ENCODE measurements at regions not wholly inside any gene's neighbourhood (a gene's known extent, or its start where the extent isn't known, plus 50 kb on each side); places are given as distances from the start of the nearest gene placed in this dataset.

GRCh38 chr3:89908711-89909213, 801.3 kb downstream of the EPHA3 start:
- H3K27ac ChIP-seq, result no peak overlapping the region
- no peak overlapping the region for H3K4me3 ChIP-seq
- no peak for DNase-seq
- H3K36me3 ChIP-seq, result no peaks in the 10 kb centered on the region
- peaks cover 0 to 19% (median 4%) of the 10 kb centered on the region in 11 donors for H3K9me3 ChIP-seq
- no peaks in the 10 kb centered on the region for H3K4me1 ChIP-seq
- no peaks in the 10 kb centered on the region for H3K27me3 ChIP-seq
- intact Hi-C loops (cut with DNase I), result loop anchor here in 1 of 10 donors (10.0 kb wide), 1 partner anchor 1184 kb away; no protein-coding TSS in a partner anchor
- ATAC-seq, result no peak
- no peak for TF ChIP-seq CTCF (IDR thresholded peaks at IDR 0.05)

- intact Hi-C loops (cut with DNase I), result no loop called here
- no peaks in the 10 kb centered on the region for H3K27me3 ChIP-seq
- no peak overlapping the region for H3K4me3 ChIP-seq
- DNase-seq, result no peak
- H3K4me1 ChIP-seq, result no peaks in the 10 kb centered on the region
- ATAC-seq, result no peak
- 86 to 88% methylated on average over 6 of the region's 6 CpGs for WGBS, 2 donors
- H3K9me3 ChIP-seq, result peaks cover 0 to 11% (median 0%) of the 10 kb centered on the region in 11 donors
- no peaks in the 10 kb centered on the region for H3K36me3 ChIP-seq
- no peak for TF ChIP-seq CTCF (IDR thresholded peaks at IDR 0.05)
- H3K27ac ChIP-seq, result no peak overlapping the region
These were observed 804.6 kb downstream of the EPHA3 start for GRCh38 chr3:89912031-89912430.

GRCh38 chr3:89923921-89924610, 816.6 kb downstream of the EPHA3 start:
- H3K4me3 ChIP-seq, result no peak overlapping the region
- no peaks in the 10 kb centered on the region for H3K27me3 ChIP-seq
- 53 to 56% methylated on average over 2 of the region's 2 CpGs for WGBS, 2 donors
- no peaks in the 10 kb centered on the region for H3K4me1 ChIP-seq
- DNase-seq, result no peak
- no peak for TF ChIP-seq CTCF (IDR thresholded peaks at IDR 0.05)
- peaks cover 0 to 13% (median 0%) of the 10 kb centered on the region in 11 donors for H3K9me3 ChIP-seq
- ATAC-seq, result no peak
- no peaks in the 10 kb centered on the region for H3K36me3 ChIP-seq
- intact Hi-C loops (cut with DNase I), result no loop called here
- no peak overlapping the region for H3K27ac ChIP-seq

GRCh38 chr3:89925976-89926375, 818.6 kb downstream of the EPHA3 start:
- Histone ChIP-seq H3K4me1 (no peaks in the 10 kb centered on the region), H3K4me3 (no peak overlapping the region), H3K27me3 (no peaks in the 10 kb centered on the region), H3K36me3 (no peaks in the 10 kb centered on the region), H3K9me3 (peaks cover 0 to 8% (median 0%) of the 10 kb centered on the region in 11 donors), H3K27ac (no peak overlapping the region)
- no peak for TF ChIP-seq CTCF (IDR thresholded peaks at IDR 0.05)
- no peak for ATAC-seq
- intact Hi-C loops (cut with DNase I), result no loop called here
- DNase-seq, result no peak
- WGBS, 2 donors, result 80 to 83% methylated on average over 3 of the region's 3 CpGs

Data from heart right ventricle (tissue), 16 donors.